Activated B cell treated with CpG ODN at 0.5 μM for 24 hours (primary cell): ENCODE measurements at regions not wholly inside any gene's neighbourhood (a gene's known extent, or its start where the extent isn't known, plus 50 kb on each side); places are given as distances from the start of the nearest gene placed in this dataset.
"Not testable (repeated sequence)": the region's sequence is repeated elsewhere in the genome, so short reads cannot be mapped to it uniquely, and the experiment has no call there.

Source experiments
- ATAC-seq: fragments of 200-7000 bp; cut with Tn5 transposase; one replicate; pipeline ENCODE4 v1.10.0; 2021; ENCODE audit warnings: low read depth, mild to moderate bottlenecking, moderate library complexity
- CTCF ChIA-PET: fragments of 350-600 bp; sonication (Branson Sonifier 250); formaldehyde crosslinking; loops from one replicate; lab custom pipeline; 2021; ENCODE audit warnings: antibody characterized with exemption; lab: Charles Lee
- POLR2A ChIA-PET: fragments of 350-600 bp; sonication (Branson Sonifier 250); formaldehyde crosslinking; loops from one replicate; lab custom pipeline; 2021; ENCODE audit warnings: antibody characterized with exemption; lab: Charles Lee
- DNase-seq: peaks from one replicate; pipeline ENCODE4 v3.0.0; 2022
- H3K27ac Mint-ChIP-seq: one replicate; pipeline ENCODE4 v1.8.0; 2020; ENCODE audit warnings: mixed read lengths
- H3K27me3 Mint-ChIP-seq: one replicate; pipeline ENCODE4 v1.8.0; 2021; ENCODE audit warnings: mixed read lengths
- H3K36me3 Mint-ChIP-seq: one replicate; pipeline ENCODE4 v1.8.0; 2021; ENCODE audit warnings: low read depth, mixed read lengths
- H3K4me1 Mint-ChIP-seq: one replicate; pipeline ENCODE4 v1.8.0; 2021; ENCODE audit warnings: mixed read lengths
- H3K4me3 Mint-ChIP-seq: one replicate; pipeline ENCODE4 v1.8.0; 2020; ENCODE audit warnings: mild to moderate bottlenecking, mixed read lengths
- H3K9me3 Mint-ChIP-seq: one replicate; pipeline ENCODE4 v1.8.0; 2020; ENCODE audit warnings: mixed read lengths
- intact Hi-C: fragments of 100-400 bp; cut with micrococcal nuclease; formaldehyde crosslinking; loops from one replicate; pipeline ENCODE4 v1.15.1; 2024
- TF ChIP-seq, protein P1 (sequence below): fragments of 200-600 bp; IDR thresholded peaks from one replicate; pipeline ENCODE4 v1.8.0; 2022; ENCODE audit warnings: antibody characterized with exemption, mild to moderate bottlenecking

DNA sequence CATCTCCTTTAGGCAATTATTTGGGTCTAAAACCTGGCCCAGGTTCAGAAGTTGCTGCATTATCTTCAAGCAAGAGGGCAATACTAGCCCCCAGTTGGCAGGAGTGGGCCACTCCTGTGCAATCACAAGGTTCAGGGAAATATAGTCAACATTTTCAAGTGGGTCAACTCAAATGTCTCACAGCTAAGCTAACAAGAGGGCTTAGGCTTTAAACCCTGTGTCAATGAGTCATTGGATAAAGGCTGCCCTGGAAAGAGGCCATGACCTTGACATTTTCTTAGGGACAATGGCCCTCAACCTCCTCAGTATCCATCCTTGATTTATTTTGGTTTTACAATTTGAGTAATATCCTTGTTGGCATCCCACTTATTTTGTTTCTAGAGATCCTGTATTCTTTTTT lies 73.5 kb upstream of the DCP1A start:
- H3K27me3 Mint-ChIP-seq: peaks cover 2% of the 10 kb centered on the region
- H3K4me3 Mint-ChIP-seq: no peak overlapping the region
- DNase-seq (no peak), ATAC-seq (no peak)
- no peaks in the 10 kb centered on the region for H3K9me3 Mint-ChIP-seq
- CTCF ChIA-PET: no interaction called here
- no peak overlapping the region for H3K27ac Mint-ChIP-seq
- POLR2A ChIA-PET: no interaction called here
- H3K4me1 Mint-ChIP-seq: no peaks in the 10 kb centered on the region
- TF ChIP-seq, protein P1, sequence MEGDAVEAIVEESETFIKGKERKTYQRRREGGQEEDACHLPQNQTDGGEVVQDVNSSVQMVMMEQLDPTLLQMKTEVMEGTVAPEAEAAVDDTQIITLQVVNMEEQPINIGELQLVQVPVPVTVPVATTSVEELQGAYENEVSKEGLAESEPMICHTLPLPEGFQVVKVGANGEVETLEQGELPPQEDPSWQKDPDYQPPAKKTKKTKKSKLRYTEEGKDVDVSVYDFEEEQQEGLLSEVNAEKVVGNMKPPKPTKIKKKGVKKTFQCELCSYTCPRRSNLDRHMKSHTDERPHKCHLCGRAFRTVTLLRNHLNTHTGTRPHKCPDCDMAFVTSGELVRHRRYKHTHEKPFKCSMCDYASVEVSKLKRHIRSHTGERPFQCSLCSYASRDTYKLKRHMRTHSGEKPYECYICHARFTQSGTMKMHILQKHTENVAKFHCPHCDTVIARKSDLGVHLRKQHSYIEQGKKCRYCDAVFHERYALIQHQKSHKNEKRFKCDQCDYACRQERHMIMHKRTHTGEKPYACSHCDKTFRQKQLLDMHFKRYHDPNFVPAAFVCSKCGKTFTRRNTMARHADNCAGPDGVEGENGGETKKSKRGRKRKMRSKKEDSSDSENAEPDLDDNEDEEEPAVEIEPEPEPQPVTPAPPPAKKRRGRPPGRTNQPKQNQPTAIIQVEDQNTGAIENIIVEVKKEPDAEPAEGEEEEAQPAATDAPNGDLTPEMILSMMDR: no peak
- intact Hi-C loops: no loop called here
- H3K36me3 Mint-ChIP-seq: no peaks in the 10 kb centered on the region

DNA sequence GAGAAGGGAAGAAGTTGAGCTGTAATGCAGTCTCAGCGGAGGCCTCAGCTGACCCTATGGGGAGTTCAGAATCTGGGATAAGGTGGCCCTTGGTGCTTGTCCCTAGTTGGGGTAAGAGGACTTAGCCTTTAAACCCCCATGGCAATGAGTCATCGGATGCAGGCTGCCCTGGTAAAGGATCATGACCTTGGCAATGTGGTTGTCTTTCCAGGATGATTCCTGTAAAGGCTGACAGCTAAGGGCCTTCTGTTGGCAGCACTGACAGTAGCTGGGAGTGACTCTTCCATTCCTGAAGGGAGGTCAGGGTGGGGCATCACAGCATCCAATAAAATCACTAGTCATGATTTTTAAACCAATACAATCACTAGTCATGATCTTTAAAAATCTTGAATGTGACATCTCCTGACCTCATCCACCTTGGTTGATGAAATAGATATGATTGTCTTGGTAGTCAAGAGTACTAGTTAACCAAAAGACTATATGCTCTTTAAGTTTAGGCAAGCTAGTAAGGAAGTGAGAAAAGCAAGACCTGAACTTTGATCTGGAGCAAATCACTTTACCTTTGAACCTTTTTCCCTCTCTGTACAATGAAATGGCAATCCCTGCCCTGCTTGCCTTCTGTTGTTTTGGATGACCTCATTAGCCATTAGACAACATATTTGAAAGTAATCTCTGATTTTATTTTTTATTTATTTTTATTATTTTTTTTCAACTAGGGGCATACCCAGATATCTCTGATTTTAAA lies 71.3 kb upstream of the CACNA1D start:
- ChIA-PET POLR2A (no interaction called here), CTCF (no interaction called here)
- Mint-ChIP-seq H3K36me3 (no peaks in the 10 kb centered on the region), H3K27me3 (peaks cover 2% of the 10 kb centered on the region), H3K4me3 (no peak overlapping the region), H3K9me3 (no peaks in the 10 kb centered on the region), H3K27ac (no peak overlapping the region), H3K4me1 (no peaks in the 10 kb centered on the region)
- TF ChIP-seq, protein P1: no peak
- intact Hi-C loops: no loop called here
- DNase-seq (no peak), ATAC-seq (no peak)

DNA sequence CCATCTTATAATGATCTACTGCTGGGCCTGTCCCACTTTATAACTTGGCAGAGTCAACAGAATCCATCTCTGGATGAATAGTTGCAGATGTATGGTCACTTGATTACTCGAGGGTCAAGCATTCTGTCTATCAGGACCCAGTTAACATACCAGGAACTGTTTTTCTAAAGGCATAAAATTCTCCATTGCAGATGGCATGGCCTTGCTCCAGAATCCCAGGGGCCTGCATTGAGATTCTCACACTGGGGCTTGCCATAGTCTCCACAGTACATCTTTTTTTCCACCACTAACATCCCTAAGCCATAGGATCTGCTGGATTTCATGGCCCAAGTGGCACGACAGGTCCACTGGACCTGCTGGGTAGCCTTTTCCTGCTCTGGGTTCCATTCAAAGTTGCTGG lies 68.5 kb upstream of the CACNA1D start:
- Mint-ChIP-seq H3K36me3 (no peaks in the 10 kb centered on the region), H3K9me3 (no peaks in the 10 kb centered on the region), H3K4me3 (no peak overlapping the region), H3K4me1 (peaks cover 26% of the 10 kb centered on the region), H3K27me3 (no peaks in the 10 kb centered on the region), H3K27ac (no peak overlapping the region)
- intact Hi-C loops: no loop called here
- TF ChIP-seq, protein P1: no peak
- ChIA-PET POLR2A (interaction anchor here (1.4 kb wide), 1 partner anchor 465 kb away, joined by 3 read pairs; the partner anchor contains the start of gene SELENOK), CTCF (no interaction called here)
- ATAC-seq (no peak), DNase-seq (no peak)

DNA sequence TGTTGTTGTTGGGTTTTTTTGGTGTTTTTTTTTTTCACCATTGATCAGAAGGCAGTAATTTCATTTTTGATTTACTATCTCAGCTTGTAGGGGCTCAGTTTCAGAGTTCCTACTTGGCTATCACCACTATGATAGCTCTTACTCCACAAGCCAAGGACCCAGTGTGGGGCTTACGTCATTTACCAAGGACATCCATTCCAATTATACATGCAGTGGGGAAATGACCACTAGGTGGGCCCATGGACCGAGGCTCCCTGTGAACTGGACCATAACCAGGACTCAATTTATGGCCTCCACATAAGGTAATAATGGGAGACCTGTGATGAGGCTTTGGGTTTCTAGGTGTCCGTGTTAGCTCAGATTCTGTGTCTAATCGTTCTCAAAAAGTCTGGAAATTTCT lies 67.5 kb upstream of the CACNA1D start:
- H3K4me3 Mint-ChIP-seq: no peak overlapping the region
- H3K4me1 Mint-ChIP-seq: peaks cover 33% of the 10 kb centered on the region
- TF ChIP-seq, protein P1: no peak
- no peak overlapping the region for H3K27ac Mint-ChIP-seq
- POLR2A ChIA-PET: interaction anchor here (0.5 kb wide), 1 partner anchor 67 kb away, joined by 3 read pairs; no protein-coding TSS in a partner anchor
- intact Hi-C loops: no loop called here
- no peaks in the 10 kb centered on the region for H3K36me3 Mint-ChIP-seq
- no peaks in the 10 kb centered on the region for H3K27me3 Mint-ChIP-seq
- DNase-seq (no peak), ATAC-seq (no peak)
- no peaks in the 10 kb centered on the region for H3K9me3 Mint-ChIP-seq
- CTCF ChIA-PET: no interaction called here

DNA sequence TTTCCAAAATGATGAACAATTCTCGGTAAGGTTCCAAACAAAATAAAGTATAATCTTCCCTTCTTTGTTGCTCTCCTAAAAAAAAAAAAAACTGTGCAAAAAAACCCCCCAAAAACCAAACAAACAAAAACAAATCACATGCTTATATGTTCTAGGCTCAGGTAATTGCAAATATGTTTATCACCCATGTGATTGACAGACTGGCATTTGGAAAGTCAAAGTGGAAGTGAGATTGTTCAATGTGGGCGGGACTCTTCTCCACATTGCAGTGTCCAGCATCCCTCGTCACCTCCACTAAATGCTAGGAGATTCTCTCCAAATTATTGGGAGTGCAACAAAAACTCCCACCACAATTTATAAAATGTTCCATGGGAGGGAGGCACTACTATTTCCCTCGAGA lies 57.6 kb upstream of the CACNA1D start:
- CTCF ChIA-PET: no interaction called here
- Mint-ChIP-seq H3K9me3 (no peaks in the 10 kb centered on the region), H3K36me3 (no peaks in the 10 kb centered on the region)

DNA sequence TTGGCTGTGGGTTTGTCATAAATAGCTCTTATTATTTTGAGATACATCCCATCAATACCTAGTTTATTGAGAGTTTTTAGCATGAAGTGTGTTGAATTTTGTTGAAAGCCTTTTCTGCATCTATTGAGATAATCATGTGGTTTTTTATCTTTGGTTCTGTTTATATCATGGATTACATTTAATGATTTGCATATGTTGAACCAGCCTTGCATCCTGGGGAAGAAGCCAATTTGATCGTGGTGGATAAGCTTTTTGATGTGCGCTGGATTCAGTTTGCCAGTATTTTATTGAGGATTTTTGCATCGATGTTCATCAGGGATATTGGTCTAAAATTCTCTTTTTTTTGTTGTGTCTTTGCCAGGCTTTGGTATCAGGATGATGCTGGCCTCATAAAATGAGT lies 51.5 kb upstream of the CACNA1D start:
- H3K4me3 Mint-ChIP-seq, H3K9me3 Mint-ChIP-seq, DNase-seq, H3K27ac Mint-ChIP-seq, POLR2A ChIA-PET, intact Hi-C loops, ATAC-seq, CTCF ChIA-PET, H3K36me3 Mint-ChIP-seq: not testable (repeated sequence)
- H3K27me3 Mint-ChIP-seq: peaks cover 14% of the 10 kb centered on the region
- H3K4me1 Mint-ChIP-seq: peaks cover 13% of the 10 kb centered on the region

More for the DNA sequence above, 57.6 kb upstream of the CACNA1D start:
- intact Hi-C loops: no loop called here
- TF ChIP-seq, protein P1: no peak
- Mint-ChIP-seq H3K27me3 (peaks cover 5% of the 10 kb centered on the region), H3K4me3 (no peak overlapping the region), H3K4me1 (peaks cover 5% of the 10 kb centered on the region), H3K27ac (no peak overlapping the region)
- DNase-seq: no peak
- ATAC-seq: no peak
- POLR2A ChIA-PET: no interaction called here
